Panc1 (cell line): ENCODE measurements at regions not wholly inside any gene's neighbourhood (a gene's known extent, or its start where the extent isn't known, plus 50 kb on each side); places are given as distances from the start of the nearest gene placed in this dataset.

Experiments used
- ATAC-seq: fragments of 200-7000 bp; cut with Tn5 transposase; 2 replicates; pipeline ENCODE4 v1.9.1; 2020; ENCODE audit warnings: mild to moderate bottlenecking, moderate library complexity
- BruUV-seq: library from RNA; stranded (reverse); fragments of 400-500 nt; replicated peaks from 2 replicates; lab custom pipeline; 2021; lab: Mats Ljungman, UMichigan
- CTCF ChIA-PET: fragments of 300-600 bp; sonication (Branson Sonifier 250); formaldehyde crosslinking; loops from one replicate; lab custom pipeline; 2022; ENCODE audit warnings: antibody characterized with exemption; lab: Charles Lee
- POLR2A ChIA-PET: fragments of 300-600 bp; sonication (Branson Sonifier 250); formaldehyde crosslinking; loops from one replicate; lab custom pipeline; 2022; ENCODE audit warnings: antibody characterized with exemption; lab: Charles Lee
- DNase-seq: peaks from one replicate; pipeline ENCODE4 v3.0.0-alpha.2; 2010; ENCODE audit warnings: low read depth, low spot score
- H3K27ac ChIP-seq: 2 replicates; pipeline ENCODE4 v1.5.1; 2011; ENCODE audit warnings: mild to moderate bottlenecking, low read length, inconsistent platforms
- H3K27me3 ChIP-seq: fragments of 200-500 bp; sonication (Bioruptor generic); 2 replicates; pipeline ENCODE4 v1.6.0; 2014; ENCODE audit warnings: low read length, inconsistent platforms; ENCODE audit not compliant: control insufficient read depth, insufficient read depth
- H3K36me3 ChIP-seq: fragments of 200-500 bp; sonication (Bioruptor generic); 2 replicates; pipeline ENCODE4 v1.5.1; 2014; ENCODE audit warnings: inconsistent platforms, mild to moderate bottlenecking, low read length, moderate library complexity; ENCODE audit not compliant: control insufficient read depth, insufficient read depth
- H3K4me1 ChIP-seq: 2 replicates; pipeline ENCODE4 v1.5.1; 2011; ENCODE audit warnings: inconsistent platforms, mild to moderate bottlenecking, low read length, moderate library complexity; ENCODE audit not compliant: control insufficient read depth, insufficient read depth
- H3K4me3 ChIP-seq, 2 experiments: 2 replicates each; pipeline ENCODE4 v1.5.1; 2011 to 2012; ENCODE audit warnings: low read depth in 2 of 2, low read length in 2 of 2, mild to moderate bottlenecking in 2 of 2, inconsistent platforms in 1 of 2, moderate library complexity in 1 of 2
- H3K9me3 ChIP-seq: fragments of 200-500 bp; sonication (Bioruptor generic); 2 replicates; pipeline ENCODE4 v1.5.1; 2014; ENCODE audit warnings: low read depth, mild to moderate bottlenecking, inconsistent platforms, low read length, moderate library complexity; ENCODE audit not compliant: control insufficient read depth, insufficient read depth
- POLR2AphosphoS5 ChIP-seq: IDR thresholded peaks from 2 replicates; pipeline ENCODE4 v1.6.1; 2012; ENCODE audit warnings: mild to moderate bottlenecking, low read depth, low read length, moderate library complexity
- SIN3A ChIP-seq: IDR thresholded peaks from 2 replicates; pipeline ENCODE4 v1.6.1; 2012; ENCODE audit warnings: low read depth, mild to moderate bottlenecking, low read length, moderate library complexity, borderline replicate concordance; ENCODE audit not compliant: insufficient read depth
- TCF7L2 ChIP-seq: IDR thresholded peaks from 2 replicates; pipeline ENCODE4 v1.6.1; 2011; ENCODE audit warnings: mild to moderate bottlenecking, low read depth, low read length, inconsistent platforms
- in situ Hi-C: cut with HindIII; loops from 2 replicates; pipeline ENCODE4 v1.10.0; 2016; ENCODE audit warnings: low sequenced_read_pairs, low pct_unique_long_range_greater_than_20kb
- intact Hi-C: fragments of 100-400 bp; cut with micrococcal nuclease; formaldehyde crosslinking; loops from one replicate; pipeline ENCODE4 v1.10.0; 2022; ENCODE audit not compliant: unreplicated experiment
- TF ChIP-seq, protein P1 (sequence below): fragments of 450-650 bp; IDR thresholded peaks from 2 replicates; pipeline ENCODE4 v1.5.1; 2017; ENCODE audit warnings: mild to moderate bottlenecking
- TF ChIP-seq, protein P2 (sequence below), 2 experiments: IDR thresholded peaks; 2 replicates each; pipeline ENCODE4 v1.6.1; 2011 to 2012; ENCODE audit warnings: low read depth in 2 of 2, control low read depth in 1 of 2, low read length in 1 of 2, mild to moderate bottlenecking in 1 of 2, moderate library complexity in 1 of 2; ENCODE audit not compliant: insufficient read depth in 1 of 2

GRCh38 chr18:55142410-55142809 lies 183.1 kb upstream of the CCDC68 start:
- Histone ChIP-seq H3K4me1 (no peaks in the 10 kb centered on the region), H3K4me3 (no peak overlapping the region), H3K9me3 (no peaks in the 10 kb centered on the region), H3K36me3 (no peaks in the 10 kb centered on the region), H3K27ac (no peak overlapping the region), H3K27me3 (no peaks in the 10 kb centered on the region; the same call in 1 of the 2 replicates)
- TF ChIP-seq POLR2AphosphoS5 (no peak), SIN3A (no peak), TCF7L2 (no peak)
- TF ChIP-seq, protein P1, sequence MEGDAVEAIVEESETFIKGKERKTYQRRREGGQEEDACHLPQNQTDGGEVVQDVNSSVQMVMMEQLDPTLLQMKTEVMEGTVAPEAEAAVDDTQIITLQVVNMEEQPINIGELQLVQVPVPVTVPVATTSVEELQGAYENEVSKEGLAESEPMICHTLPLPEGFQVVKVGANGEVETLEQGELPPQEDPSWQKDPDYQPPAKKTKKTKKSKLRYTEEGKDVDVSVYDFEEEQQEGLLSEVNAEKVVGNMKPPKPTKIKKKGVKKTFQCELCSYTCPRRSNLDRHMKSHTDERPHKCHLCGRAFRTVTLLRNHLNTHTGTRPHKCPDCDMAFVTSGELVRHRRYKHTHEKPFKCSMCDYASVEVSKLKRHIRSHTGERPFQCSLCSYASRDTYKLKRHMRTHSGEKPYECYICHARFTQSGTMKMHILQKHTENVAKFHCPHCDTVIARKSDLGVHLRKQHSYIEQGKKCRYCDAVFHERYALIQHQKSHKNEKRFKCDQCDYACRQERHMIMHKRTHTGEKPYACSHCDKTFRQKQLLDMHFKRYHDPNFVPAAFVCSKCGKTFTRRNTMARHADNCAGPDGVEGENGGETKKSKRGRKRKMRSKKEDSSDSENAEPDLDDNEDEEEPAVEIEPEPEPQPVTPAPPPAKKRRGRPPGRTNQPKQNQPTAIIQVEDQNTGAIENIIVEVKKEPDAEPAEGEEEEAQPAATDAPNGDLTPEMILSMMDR, result no peak
- TF ChIP-seq, protein P2, sequence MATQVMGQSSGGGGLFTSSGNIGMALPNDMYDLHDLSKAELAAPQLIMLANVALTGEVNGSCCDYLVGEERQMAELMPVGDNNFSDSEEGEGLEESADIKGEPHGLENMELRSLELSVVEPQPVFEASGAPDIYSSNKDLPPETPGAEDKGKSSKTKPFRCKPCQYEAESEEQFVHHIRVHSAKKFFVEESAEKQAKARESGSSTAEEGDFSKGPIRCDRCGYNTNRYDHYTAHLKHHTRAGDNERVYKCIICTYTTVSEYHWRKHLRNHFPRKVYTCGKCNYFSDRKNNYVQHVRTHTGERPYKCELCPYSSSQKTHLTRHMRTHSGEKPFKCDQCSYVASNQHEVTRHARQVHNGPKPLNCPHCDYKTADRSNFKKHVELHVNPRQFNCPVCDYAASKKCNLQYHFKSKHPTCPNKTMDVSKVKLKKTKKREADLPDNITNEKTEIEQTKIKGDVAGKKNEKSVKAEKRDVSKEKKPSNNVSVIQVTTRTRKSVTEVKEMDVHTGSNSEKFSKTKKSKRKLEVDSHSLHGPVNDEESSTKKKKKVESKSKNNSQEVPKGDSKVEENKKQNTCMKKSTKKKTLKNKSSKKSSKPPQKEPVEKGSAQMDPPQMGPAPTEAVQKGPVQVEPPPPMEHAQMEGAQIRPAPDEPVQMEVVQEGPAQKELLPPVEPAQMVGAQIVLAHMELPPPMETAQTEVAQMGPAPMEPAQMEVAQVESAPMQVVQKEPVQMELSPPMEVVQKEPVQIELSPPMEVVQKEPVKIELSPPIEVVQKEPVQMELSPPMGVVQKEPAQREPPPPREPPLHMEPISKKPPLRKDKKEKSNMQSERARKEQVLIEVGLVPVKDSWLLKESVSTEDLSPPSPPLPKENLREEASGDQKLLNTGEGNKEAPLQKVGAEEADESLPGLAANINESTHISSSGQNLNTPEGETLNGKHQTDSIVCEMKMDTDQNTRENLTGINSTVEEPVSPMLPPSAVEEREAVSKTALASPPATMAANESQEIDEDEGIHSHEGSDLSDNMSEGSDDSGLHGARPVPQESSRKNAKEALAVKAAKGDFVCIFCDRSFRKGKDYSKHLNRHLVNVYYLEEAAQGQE (IDR thresholded peaks at IDR 0.05; ENCODE audit: insufficient read depth in 1 of 2, low read depth in 2 of 2, low read length in 1 of 2), result no peak
- intact Hi-C loops (no loop called here), in situ Hi-C loops (no loop called here)
- ChIA-PET CTCF (no interaction called here), POLR2A (no interaction called here)
- ATAC-seq, result no peak
- DNase-seq, result no peak
- no TSS peak for BruUV-seq

GRCh38 chr18:55141318-55141717 lies 182.1 kb upstream of the CCDC68 start:
- CTCF ChIA-PET, result no interaction called here
- Histone ChIP-seq H3K36me3 (no peaks in the 10 kb centered on the region), H3K4me1 (no peaks in the 10 kb centered on the region), H3K27ac (no peak overlapping the region), H3K4me3 (no peak overlapping the region), H3K9me3 (no peaks in the 10 kb centered on the region), H3K27me3 (no peaks in the 10 kb centered on the region; the same call in 1 of the 2 replicates)
- TF ChIP-seq SIN3A (no peak), POLR2AphosphoS5 (no peak)
- TF ChIP-seq, protein P2 (IDR thresholded peaks at IDR 0.05; ENCODE audit: insufficient read depth in 1 of 2, low read depth in 2 of 2, low read length in 1 of 2), result no peak
- POLR2A ChIA-PET, result no interaction called here
- ATAC-seq, result no peak
- intact Hi-C loops, result no loop called here
- in situ Hi-C loops, result no loop called here
- BruUV-seq, result no TSS peak
- DNase-seq, result no peak
